ENCODE measurements at regions not wholly inside any gene's neighbourhood (a gene's known extent, or its start where the extent isn't known, plus 50 kb on each side); places are given as distances from the start of the nearest gene placed in this dataset.

DNA sequence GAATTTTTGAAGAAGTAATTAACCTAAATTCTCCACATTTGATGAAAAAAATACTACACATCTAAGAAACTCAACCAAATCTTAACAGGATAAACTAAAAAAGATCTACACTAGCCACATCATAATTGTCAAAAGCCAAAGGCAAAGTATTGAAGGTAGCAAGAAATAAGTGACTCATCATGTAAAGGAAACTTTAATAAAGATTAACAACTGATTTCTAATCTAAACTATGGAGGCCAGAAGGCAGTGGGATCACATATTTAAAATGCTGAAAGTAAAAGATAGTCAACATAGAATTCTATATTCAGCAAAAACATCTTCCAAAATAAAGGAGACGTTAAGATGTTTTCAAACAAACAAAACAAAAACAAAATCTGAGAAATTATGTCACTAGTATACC, 2002.9 kb downstream of the MAT2B start:
- TF ChIP-seq CTCF (conservative IDR thresholded peaks at IDR 0.05; ENCODE audit: control insufficient read depth, insufficient read depth, low read depth, low read length), result no peak
- H3K4me3 ChIP-seq (ENCODE audit: control insufficient read depth, low read depth, low read length), result no peak overlapping the region
- DNase-seq (ENCODE audit: low read depth), result no peak

GRCh38 chr5:165508861-165509260, 2003.4 kb downstream of the MAT2B start:
- no peak for DNase-seq (ENCODE audit: low read depth)
- no peak for TF ChIP-seq CTCF (conservative IDR thresholded peaks at IDR 0.05; ENCODE audit: control insufficient read depth, insufficient read depth, low read depth, low read length)
- no peak overlapping the region for H3K4me3 ChIP-seq (ENCODE audit: control insufficient read depth, low read depth, low read length)

DNA sequence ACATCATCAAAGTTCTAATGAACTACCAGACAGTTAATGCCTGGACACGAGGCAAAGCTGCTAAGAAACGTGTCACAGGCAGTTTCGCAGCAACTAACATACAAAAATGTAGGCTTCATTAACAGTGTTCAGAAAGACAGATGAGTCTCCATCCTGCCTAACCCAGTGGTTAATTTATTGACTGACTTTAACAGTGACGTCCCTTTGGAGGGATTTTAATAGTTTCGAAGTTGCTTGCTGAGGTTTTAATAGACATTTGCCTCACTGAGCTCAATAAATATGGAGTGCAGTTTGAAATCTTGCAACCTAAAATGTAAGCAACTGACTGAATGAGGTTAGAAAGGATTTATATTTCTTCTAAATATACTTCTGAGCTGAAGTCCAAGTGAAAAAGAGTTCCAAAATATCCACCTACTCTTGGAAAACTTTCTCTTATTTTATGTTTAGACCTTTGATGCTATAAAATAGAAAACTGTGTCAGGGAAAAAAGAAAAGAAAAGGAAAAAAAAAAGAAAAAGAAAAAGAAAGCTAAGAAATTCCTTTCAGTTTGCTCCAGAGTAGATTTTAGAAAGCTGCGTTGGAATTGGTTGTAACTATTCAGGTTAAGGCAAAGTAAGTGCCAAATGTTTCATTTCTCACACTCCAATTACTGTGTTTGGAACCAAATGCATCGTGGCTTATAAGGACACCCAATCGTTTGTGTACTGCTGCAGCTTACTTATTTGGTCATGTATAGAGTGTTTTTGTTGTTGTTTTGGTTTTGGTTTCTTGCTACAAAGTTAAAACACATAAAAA, 2016.6 kb downstream of the MAT2B start:
- no peak for TF ChIP-seq CTCF (conservative IDR thresholded peaks at IDR 0.05; ENCODE audit: control insufficient read depth, insufficient read depth, low read depth, low read length)
- DNase-seq (ENCODE audit: low read depth), result no peak
- no peak overlapping the region for H3K4me3 ChIP-seq (ENCODE audit: control insufficient read depth, low read depth, low read length)

DNA sequence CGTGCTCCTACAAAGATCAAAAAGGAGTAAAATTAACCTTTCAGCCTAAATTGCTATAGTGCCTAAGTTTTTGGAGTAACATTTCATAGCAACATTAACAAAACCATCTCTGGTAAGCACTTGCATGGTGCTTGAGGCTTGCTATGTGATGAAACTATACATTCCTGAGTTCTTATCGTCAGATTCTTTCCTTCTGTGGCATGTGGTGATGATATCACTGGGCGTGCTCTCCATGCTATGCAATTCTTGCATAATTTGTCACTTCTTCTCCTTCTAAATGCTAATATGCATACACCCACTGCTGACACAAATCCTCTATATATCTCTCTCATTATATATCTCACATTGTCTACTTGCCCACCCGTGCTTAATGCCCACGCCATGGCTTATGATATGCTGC, 2019.9 kb downstream of the MAT2B start:
- TF ChIP-seq CTCF (conservative IDR thresholded peaks at IDR 0.05; ENCODE audit: control insufficient read depth, insufficient read depth, low read depth, low read length), result no peak

DNA sequence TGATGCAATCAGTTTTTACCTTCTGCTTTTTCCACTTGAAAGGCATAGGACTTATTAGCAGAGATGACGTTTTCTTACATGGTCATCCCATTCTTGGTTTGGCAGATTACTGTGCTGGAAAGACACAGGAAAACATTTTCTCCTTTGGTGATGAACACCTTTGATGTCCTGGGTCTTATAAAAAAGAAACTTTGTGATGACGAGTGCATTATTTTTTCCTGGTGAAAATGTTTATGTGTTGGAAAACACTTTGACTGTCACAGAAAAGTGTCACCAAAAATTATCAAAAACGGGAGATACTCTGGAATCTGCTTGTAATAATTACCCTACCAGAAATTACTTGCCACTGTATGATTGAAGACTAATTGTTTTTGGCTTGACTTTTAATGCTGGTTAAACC, 2020.9 kb downstream of the MAT2B start:
- no peak for TF ChIP-seq CTCF (conservative IDR thresholded peaks at IDR 0.05; ENCODE audit: control insufficient read depth, insufficient read depth, low read depth, low read length)
- H3K4me3 ChIP-seq (ENCODE audit: control insufficient read depth, low read depth, low read length), result no peak overlapping the region
- DNase-seq (ENCODE audit: low read depth), result no peak

More for the DNA sequence above, 2019.9 kb downstream of the MAT2B start:
- H3K4me3 ChIP-seq (ENCODE audit: control insufficient read depth, low read depth, low read length), result no peak overlapping the region
- DNase-seq (ENCODE audit: low read depth), result peak; percentile 41

- no peak for TF ChIP-seq CTCF (conservative IDR thresholded peaks at IDR 0.05; ENCODE audit: control insufficient read depth, insufficient read depth, low read depth, low read length)
- H3K4me3 ChIP-seq (ENCODE audit: control insufficient read depth, low read depth, low read length), result no peak overlapping the region
- no peak for DNase-seq (ENCODE audit: low read depth)
Measured at GRCh38 chr5:165527577-165527976, 2022.2 kb downstream of the MAT2B start.
